CD14-positive monocyte (primary cell): ENCODE measurements at regions not wholly inside any gene's neighbourhood (a gene's known extent, or its start where the extent isn't known, plus 50 kb on each side); places are given as distances from the start of the nearest gene placed in this dataset.

ENCODE experiments used
- DNase-seq, 3 donors: peaks; one replicate each; pipeline ENCODE4 v3.0.0-alpha.2; 2011 to 2022
- H2AFZ ChIP-seq: 2 replicates; pipeline ENCODE4 v1.6.0; 2012; ENCODE audit warnings: mild to moderate bottlenecking, low read depth, low read length, inconsistent platforms; ENCODE audit not compliant: insufficient read depth, poor library complexity, severe bottlenecking
- H3K27ac ChIP-seq, 2 donors: 1 replicate in 1 of 2; 2 replicates in 1 of 2; pipeline ENCODE4 v1.5.1; 2012 to 2013; ENCODE audit warnings: low read length in 2 of 2, control low read depth in 1 of 2, inconsistent platforms in 1 of 2, low read depth in 1 of 2, mild to moderate bottlenecking in 1 of 2
- H3K27me3 ChIP-seq, 2 donors: one replicate each; pipeline versions ENCODE4 v1.6.0 to v1.6.1; 2011 to 2013; ENCODE audit warnings: low read length in 2 of 2; ENCODE audit not compliant: control insufficient read depth in 2 of 2, insufficient read depth in 2 of 2
- H3K36me3 ChIP-seq, 2 donors: replicated peaks in 1 of 2; 1 replicate in 1 of 2; 2 replicates in 1 of 2; pipeline versions ENCODE4 v1.5.1 to v1.6.1; 2012 to 2013; ENCODE audit warnings: low read length in 2 of 2, control low read depth in 1 of 2, inconsistent platforms in 1 of 2, mild to moderate bottlenecking in 1 of 2; ENCODE audit not compliant: insufficient read depth in 2 of 2, control insufficient read depth in 1 of 2
- H3K4me1 ChIP-seq, 2 donors: 1 replicate in 1 of 2; 2 replicates in 1 of 2; pipeline versions ENCODE4 v1.5.1 to v1.6.1; 2012 to 2013; ENCODE audit warnings: low read length in 2 of 2, control low read depth in 1 of 2, inconsistent platforms in 1 of 2, mild to moderate bottlenecking in 1 of 2, moderate library complexity in 1 of 2; ENCODE audit not compliant: insufficient read depth in 2 of 2, control insufficient read depth in 1 of 2
- H3K4me2 ChIP-seq: replicated peaks from 2 replicates; pipeline ENCODE3; 2012; ENCODE audit warnings: low read length, moderate library complexity, mild to moderate bottlenecking; ENCODE audit not compliant: poor library complexity, severe bottlenecking; ENCODE audit errors: extremely low read depth
- H3K4me3 ChIP-seq, 3 experiments: fragments of 200-600 bp in 1 of 3; sonication (generic) in 1 of 3; replicated peaks in 1 of 3; 1 replicate in 2 of 3; 2 replicates in 1 of 3; pipeline ENCODE4 v1.5.1; 2011 to 2013; ENCODE audit warnings: low read length in 3 of 3, mild to moderate bottlenecking in 3 of 3, control low read depth in 2 of 3, low read depth in 2 of 3, inconsistent platforms in 1 of 3, moderate library complexity in 1 of 3
- H3K79me2 ChIP-seq: 2 replicates; pipeline ENCODE4 v1.6.0; 2012; ENCODE audit warnings: mild to moderate bottlenecking, control low read depth, inconsistent platforms, low read length, moderate library complexity; ENCODE audit not compliant: insufficient read depth
- H3K9ac ChIP-seq: 2 replicates; pipeline ENCODE4 v1.6.0; 2017; ENCODE audit warnings: low read length, mild to moderate bottlenecking; ENCODE audit not compliant: insufficient read depth, poor library complexity, severe bottlenecking
- H3K9me3 ChIP-seq, 2 donors: replicated peaks in 1 of 2; 1 replicate in 1 of 2; 2 replicates in 1 of 2; pipeline versions ENCODE4 v1.5.1 to v1.6.1; 2012 to 2013; ENCODE audit warnings: low read length in 2 of 2, control low read depth in 1 of 2; ENCODE audit not compliant: control insufficient read depth in 1 of 2, insufficient read depth in 1 of 2
- H4K20me1 ChIP-seq: 2 replicates; pipeline ENCODE4 v1.6.0; 2012; ENCODE audit warnings: mild to moderate bottlenecking, low read length, control low read depth, moderate library complexity; ENCODE audit not compliant: insufficient read depth
- H3K27ac Mint-ChIP-seq, 7 donors: one replicate each; pipeline ENCODE4 v1.8.0; 2020; ENCODE audit warnings: mild to moderate bottlenecking in 7 of 7, mixed read lengths in 7 of 7, moderate library complexity in 6 of 7, inconsistent platforms in 2 of 7
- H3K27me3 Mint-ChIP-seq, 3 donors: one replicate each; pipeline ENCODE4 v1.8.0; 2021 to 2022; ENCODE audit warnings: low read depth in 3 of 3, mild to moderate bottlenecking in 3 of 3, mixed read lengths in 3 of 3, moderate library complexity in 3 of 3, inconsistent platforms in 1 of 3
- H3K36me3 Mint-ChIP-seq, 2 donors: one replicate each; pipeline ENCODE4 v1.8.0; 2020; ENCODE audit warnings: mixed read lengths in 2 of 2, inconsistent platforms in 1 of 2, mild to moderate bottlenecking in 1 of 2
- H3K4me1 Mint-ChIP-seq: one replicate; pipeline ENCODE4 v1.8.0; 2020; ENCODE audit warnings: mild to moderate bottlenecking, mixed read lengths
- H3K4me3 Mint-ChIP-seq, 2 donors: one replicate each; pipeline ENCODE4 v1.8.0; 2020; ENCODE audit warnings: mild to moderate bottlenecking in 2 of 2, mixed read lengths in 2 of 2, moderate library complexity in 1 of 2
- H3K9me3 Mint-ChIP-seq, 7 donors: one replicate each; pipeline ENCODE4 v1.8.0; 2020 to 2022; ENCODE audit warnings: mixed read lengths in 7 of 7, mild to moderate bottlenecking in 6 of 7, moderate library complexity in 6 of 7, inconsistent platforms in 2 of 7
- WGBS: methylation state at CpG from one replicate; pipeline ENCODE4 v1.1.5; 2013; ENCODE audit warnings: missing lambda C conversion rate; ENCODE audit not compliant: insufficient coverage; 5-methylcytosine and 5-hydroxymethylcytosine counted together
- intact Hi-C, 2 donors: fragments of 100-400 bp; cut with micrococcal nuclease; formaldehyde crosslinking; loops; one replicate each; pipeline versions ENCODE4 v1.15.0 to v1.15.1; 2023
- TF ChIP-seq, protein P1 (sequence below): fragments of 200-600 bp; IDR thresholded peaks from one replicate; pipeline ENCODE4 v1.8.0; 2022; ENCODE audit warnings: antibody characterized with exemption, mild to moderate bottlenecking

DNA sequence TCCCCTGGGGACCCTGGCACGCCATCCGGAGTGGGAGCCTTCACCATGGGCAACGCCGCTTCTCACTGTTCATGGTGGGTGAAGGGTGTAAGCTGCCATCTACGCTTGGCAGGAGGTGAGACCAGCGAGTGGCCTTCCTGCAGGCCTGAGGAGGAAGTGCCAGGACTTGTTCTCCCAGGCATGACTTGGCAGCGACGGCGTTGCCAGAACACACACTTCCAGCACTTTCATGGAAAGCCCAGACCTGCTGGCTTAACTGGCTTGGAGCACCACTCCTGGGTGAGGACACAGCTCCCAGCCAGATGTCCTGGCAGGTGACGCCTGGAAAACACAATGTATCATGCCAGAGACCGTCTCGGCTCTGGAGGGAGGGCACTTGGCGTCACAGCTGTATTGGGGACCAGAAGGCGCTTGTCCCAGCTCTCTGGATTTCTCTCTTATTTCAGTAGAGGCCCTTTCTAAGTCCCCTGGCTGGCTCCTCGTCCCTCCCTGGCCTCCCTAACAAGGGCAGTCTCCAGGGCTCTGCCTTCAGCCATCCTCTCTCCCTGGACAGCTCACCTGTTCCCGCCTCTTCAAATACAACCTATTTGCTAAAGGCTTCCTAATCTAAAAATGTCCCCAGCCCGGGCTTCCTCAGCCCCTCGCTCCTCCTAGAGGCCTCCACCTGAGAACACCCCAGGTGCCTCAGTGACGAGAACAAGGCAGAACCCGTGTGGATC, 188.3 kb downstream of the OLFM1 start:
- H3K27ac Mint-ChIP-seq = no peak overlapping the region
- 87% methylated on average over 20 of the region's 20 CpGs for WGBS
- intact Hi-C loops = no loop called here
- Histone ChIP-seq H3K27me3 (no peaks in the 10 kb centered on the region), H3K79me2 (no peaks in the 10 kb centered on the region), H3K4me1 (no peaks in the 10 kb centered on the region), H3K9me3 (no peaks in the 10 kb centered on the region), H4K20me1 (no peaks in the 10 kb centered on the region), H3K27ac (no peak overlapping the region), H3K9ac (no peak overlapping the region), H3K36me3 (no peaks in the 10 kb centered on the region), H3K4me2 (no peak overlapping the region), H3K4me3 (no peak overlapping the region), H2AFZ (no peak overlapping the region)
- H3K27me3 Mint-ChIP-seq = peaks cover 4 to 14% (median 8%) of the 10 kb centered on the region in 3 donors
- TF ChIP-seq, protein P1, sequence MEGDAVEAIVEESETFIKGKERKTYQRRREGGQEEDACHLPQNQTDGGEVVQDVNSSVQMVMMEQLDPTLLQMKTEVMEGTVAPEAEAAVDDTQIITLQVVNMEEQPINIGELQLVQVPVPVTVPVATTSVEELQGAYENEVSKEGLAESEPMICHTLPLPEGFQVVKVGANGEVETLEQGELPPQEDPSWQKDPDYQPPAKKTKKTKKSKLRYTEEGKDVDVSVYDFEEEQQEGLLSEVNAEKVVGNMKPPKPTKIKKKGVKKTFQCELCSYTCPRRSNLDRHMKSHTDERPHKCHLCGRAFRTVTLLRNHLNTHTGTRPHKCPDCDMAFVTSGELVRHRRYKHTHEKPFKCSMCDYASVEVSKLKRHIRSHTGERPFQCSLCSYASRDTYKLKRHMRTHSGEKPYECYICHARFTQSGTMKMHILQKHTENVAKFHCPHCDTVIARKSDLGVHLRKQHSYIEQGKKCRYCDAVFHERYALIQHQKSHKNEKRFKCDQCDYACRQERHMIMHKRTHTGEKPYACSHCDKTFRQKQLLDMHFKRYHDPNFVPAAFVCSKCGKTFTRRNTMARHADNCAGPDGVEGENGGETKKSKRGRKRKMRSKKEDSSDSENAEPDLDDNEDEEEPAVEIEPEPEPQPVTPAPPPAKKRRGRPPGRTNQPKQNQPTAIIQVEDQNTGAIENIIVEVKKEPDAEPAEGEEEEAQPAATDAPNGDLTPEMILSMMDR = no peak
- no peaks in the 10 kb centered on the region for H3K36me3 Mint-ChIP-seq
- H3K4me3 Mint-ChIP-seq = no peak overlapping the region
- no peaks in the 10 kb centered on the region for H3K4me1 Mint-ChIP-seq
- peaks cover 0 to 2% (median 0%) of the 10 kb centered on the region in 7 donors for H3K9me3 Mint-ChIP-seq
- no peak for DNase-seq

GRCh38 chr9:135277219-135278201, 190.0 kb downstream of the OLFM1 start:
- Mint-ChIP-seq H3K27ac (no peak overlapping the region), H3K27me3 (peaks cover 4 to 12% (median 8%) of the 10 kb centered on the region in 3 donors), H3K36me3 (no peaks in the 10 kb centered on the region), H3K4me3 (no peak overlapping the region), H3K4me1 (no peaks in the 10 kb centered on the region), H3K9me3 (peaks cover 0 to 2% (median 0%) of the 10 kb centered on the region in 7 donors)
- Histone ChIP-seq H3K4me2 (no peak overlapping the region), H3K27me3 (no peaks in the 10 kb centered on the region), H3K4me1 (no peaks in the 10 kb centered on the region), H3K9me3 (no peaks in the 10 kb centered on the region), H3K4me3 (no peak overlapping the region), H3K27ac (no peak overlapping the region), H3K36me3 (no peaks in the 10 kb centered on the region), H4K20me1 (no peaks in the 10 kb centered on the region), H3K9ac (no peak overlapping the region), H3K79me2 (no peaks in the 10 kb centered on the region), H2AFZ (no peak overlapping the region)
- TF ChIP-seq, protein P1 = no peak
- WGBS = 85% methylated on average over 24 of the region's 30 CpGs
- intact Hi-C loops = no loop called here
- no peak for DNase-seq
